ENCODE measurements at regions not wholly inside any gene's neighbourhood (a gene's known extent, or its start where the extent isn't known, plus 50 kb on each side); places are given as distances from the start of the nearest gene placed in this dataset.
"Not testable (repeated sequence)": the region's sequence is repeated elsewhere in the genome, so short reads cannot be mapped to it uniquely, and the experiment has no call there.

- DNase-seq: no peak
Observed at GRCh38 chr19:27894906-27895754, 1317.8 kb downstream of the UQCRFS1 start.

GRCh38 chr19:27892500-27892899 is 1320.5 kb downstream of the UQCRFS1 start:
- no peak for DNase-seq

GRCh38 chr19:27891411-27891810 is 1321.5 kb downstream of the UQCRFS1 start:
- no peak for DNase-seq

GRCh38 chr19:27890696-27891095 is 1322.3 kb downstream of the UQCRFS1 start:
- DNase-seq: no peak

GRCh38 chr19:27890206-27890605 is 1322.7 kb downstream of the UQCRFS1 start:
- no peak for DNase-seq

GRCh38 chr19:27889156-27889555 is 1323.8 kb downstream of the UQCRFS1 start:
- no peak for DNase-seq

GRCh38 chr19:27887946-27888345 is 1325.0 kb downstream of the UQCRFS1 start:
- DNase-seq: no peak

GRCh38 chr19:27885359-27885758 is 1327.6 kb downstream of the UQCRFS1 start:
- DNase-seq: no peak

GRCh38 chr19:27884376-27884775 is 1328.6 kb downstream of the UQCRFS1 start:
- no peak for DNase-seq

- DNase-seq: no peak
Observed at GRCh38 chr19:27881213-27881612, 1331.7 kb downstream of the UQCRFS1 start.

- no peak for DNase-seq
Observed at GRCh38 chr19:27876976-27877512, 1335.9 kb downstream of the UQCRFS1 start.

- no peak for DNase-seq
Observed at GRCh38 chr19:27876489-27876888, 1336.5 kb downstream of the UQCRFS1 start.

GRCh38 chr19:27872370-27872769 is 1340.6 kb downstream of the UQCRFS1 start:
- no peak for DNase-seq

GRCh38 chr19:27870293-27870692 is 1342.7 kb downstream of the UQCRFS1 start:
- DNase-seq: no peak

- no peak for DNase-seq
Observed at GRCh38 chr19:27868007-27868406, 1344.9 kb downstream of the UQCRFS1 start.

GRCh38 chr19:27865927-27866777 is 1346.8 kb downstream of the UQCRFS1 start:
- no peak for DNase-seq

- no peak for DNase-seq
Observed at GRCh38 chr19:27861411-27861975, 1351.5 kb downstream of the UQCRFS1 start.

- no peak for DNase-seq
Observed at GRCh38 chr19:27860309-27860934, 1352.5 kb downstream of the UQCRFS1 start.

GRCh38 chr19:27859689-27860088 is 1353.3 kb downstream of the UQCRFS1 start:
- DNase-seq: no peak

GRCh38 chr19:27858981-27859581 is 1353.9 kb downstream of the UQCRFS1 start:
- DNase-seq: no peak

GRCh38 chr19:27852931-27853330 is 1360.0 kb downstream of the UQCRFS1 start:
- not testable (repeated sequence) for DNase-seq

GRCh38 chr19:27851543-27852060 is 1361.3 kb downstream of the UQCRFS1 start:
- no peak for DNase-seq

Data from SHP77 (cell line).